Fibroblast of peridontal ligament (primary cell): ENCODE measurements at regions not wholly inside any gene's neighbourhood (a gene's known extent, or its start where the extent isn't known, plus 50 kb on each side); places are given as distances from the start of the nearest gene placed in this dataset.
"Not testable (repeated sequence)": the region's sequence is repeated elsewhere in the genome, so short reads cannot be mapped to it uniquely, and the experiment has no call there.

Experiments used
- DNase-seq: peaks from one replicate; pipeline ENCODE4 v3.0.0-alpha.2; 2010; ENCODE audit errors: extremely low read depth

DNA sequence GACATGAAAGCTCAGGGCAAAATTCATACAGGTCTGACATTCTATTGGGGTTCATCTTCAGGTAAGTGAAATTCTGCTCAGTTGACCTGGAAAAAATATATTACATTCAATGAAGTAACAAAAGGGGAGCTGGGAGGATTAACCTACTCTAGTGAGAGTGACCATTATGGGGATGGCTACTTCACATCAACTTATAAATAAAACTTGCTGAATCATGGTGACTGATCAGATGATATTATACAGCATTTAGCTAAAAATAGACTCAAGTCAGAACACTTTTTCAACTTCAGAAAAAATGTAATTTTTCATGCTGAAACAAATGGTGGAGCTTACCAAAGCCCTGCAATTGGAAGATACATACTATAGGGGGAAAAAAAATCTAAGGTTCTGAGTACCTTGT, 800.2 kb downstream of the FSCB start:
- peak; percentile 73 for DNase-seq

DNA sequence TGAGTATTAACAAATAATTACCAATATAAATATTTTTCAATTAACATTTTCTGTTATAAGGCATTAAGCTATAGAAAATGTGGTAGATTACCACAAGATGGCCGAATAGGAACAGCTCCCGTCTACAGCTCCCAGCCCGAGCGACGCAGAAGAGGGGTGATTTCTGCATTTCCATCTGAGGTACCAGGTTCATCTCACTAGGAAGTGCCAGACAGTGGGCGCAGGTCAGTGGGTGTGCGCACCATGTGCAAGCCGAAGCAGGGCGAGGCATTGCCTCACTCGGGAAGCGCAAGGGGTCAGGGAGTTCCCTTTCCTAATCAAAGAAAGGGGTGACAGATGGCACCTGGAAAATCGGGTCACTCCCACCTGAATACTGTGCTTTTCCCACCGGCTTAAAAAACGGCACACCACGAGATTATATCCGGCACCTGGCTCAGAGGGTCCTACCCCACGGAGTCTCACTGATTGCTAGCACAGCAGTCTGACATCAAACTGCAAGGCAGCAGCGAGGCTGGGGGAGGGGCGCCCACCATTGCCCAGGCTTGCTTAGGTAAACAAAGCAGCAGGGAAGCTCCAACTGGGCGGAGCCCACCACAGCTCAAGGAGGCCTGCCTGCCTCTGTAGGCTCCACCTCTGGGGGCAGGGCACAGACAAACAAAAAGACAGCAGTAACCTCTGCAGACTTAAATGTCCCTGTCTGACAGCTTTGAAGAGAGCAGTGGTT, 808.4 kb downstream of the FSCB start:
- DNase-seq: not testable (repeated sequence)

DNA sequence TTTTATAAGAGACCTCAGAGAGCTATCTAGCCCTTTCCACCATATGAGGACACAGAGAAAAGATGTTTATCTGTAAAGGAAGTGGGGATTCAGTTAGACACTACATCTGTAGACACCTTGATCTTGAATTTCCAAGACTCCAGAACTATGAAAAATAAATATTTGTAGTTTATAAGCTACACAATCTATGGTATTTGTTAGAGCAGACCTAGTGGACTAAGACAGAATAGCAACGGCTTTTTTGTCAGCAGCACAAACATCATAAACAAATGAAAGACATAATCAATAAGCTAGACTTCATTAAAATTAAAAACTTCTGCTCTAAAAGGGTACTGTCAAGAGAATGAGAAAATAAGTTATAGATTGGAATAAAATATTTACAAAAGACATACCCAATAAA, 810.1 kb downstream of the FSCB start:
- DNase-seq: no peak

DNA sequence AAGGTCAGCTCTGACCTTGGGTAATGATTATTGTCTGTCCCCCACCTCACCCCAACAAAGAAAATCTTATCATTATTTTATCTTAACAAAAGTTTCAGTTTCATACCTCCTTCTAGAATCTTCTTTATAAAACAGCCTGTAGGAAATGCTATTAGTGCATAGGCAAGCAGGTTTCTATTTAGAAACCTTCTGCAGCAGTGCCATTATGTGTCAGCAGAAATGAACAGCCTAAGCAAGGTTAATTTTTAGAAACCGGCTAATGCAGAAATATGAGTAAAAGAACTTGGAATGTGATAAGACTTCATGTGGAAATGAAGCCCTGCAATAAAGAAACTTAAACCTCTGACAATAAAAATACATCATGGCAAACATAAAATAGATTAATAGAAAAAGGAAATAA, 814.4 kb downstream of the FSCB start:
- DNase-seq: peak; percentile 0

DNA sequence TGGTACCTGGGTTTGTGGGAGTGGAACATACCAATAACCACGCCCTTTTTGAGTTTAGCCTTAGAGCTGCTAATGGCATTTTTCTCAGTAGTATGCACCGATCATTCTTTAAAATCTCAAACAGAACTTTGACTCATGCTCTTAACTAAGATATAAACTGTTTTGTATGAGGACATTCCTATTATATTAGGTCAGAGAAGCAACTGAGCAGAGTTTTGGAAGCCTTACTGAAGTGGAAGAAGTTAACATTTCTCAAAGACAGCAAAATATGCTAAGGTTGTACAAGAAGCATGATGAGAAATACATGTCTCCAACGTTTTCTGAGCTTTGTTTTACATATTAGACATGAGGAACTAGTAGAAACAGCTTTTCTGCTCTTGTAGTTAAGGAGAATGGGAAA, 819.2 kb downstream of the FSCB start:
- DNase-seq: peak; percentile 77

DNA sequence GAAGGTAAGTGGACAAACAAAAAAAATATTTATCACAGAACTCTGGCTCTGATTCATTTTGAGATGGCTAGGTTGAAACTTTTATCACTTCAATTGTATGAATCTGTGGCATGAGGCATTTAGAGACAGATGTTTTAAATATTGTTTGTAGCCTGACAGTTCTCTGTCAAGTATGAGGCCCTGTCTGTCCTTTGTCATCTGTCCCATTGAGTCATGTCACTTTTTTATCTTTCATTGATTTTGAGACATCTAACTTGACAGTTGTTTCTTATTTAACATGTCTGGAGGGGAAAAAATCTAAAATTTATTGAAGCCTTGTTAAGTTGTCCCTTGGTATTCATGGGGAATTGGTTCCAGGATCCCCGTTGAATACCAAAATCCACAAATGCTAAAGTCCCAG, 829.5 kb downstream of the FSCB start:
- DNase-seq: no peak

DNA sequence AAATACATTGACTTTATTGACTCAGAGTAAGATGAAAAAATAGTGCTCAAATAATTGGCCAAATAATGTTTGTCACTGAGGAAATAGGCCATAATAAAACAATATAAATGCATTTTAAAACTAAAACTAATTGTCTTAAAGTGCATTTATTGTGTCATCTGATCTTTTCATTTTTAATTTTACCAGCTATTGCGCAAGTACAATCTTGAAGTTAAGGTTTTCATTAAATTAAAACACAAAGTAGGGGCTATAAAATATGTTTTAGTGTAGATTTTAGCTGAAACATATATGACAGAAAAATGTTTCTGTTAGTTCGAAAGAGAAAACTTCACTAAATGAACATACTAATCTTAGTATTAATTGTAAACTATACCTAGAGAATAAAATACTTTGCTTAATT, 832.8 kb downstream of the FSCB start:
- no peak for DNase-seq

DNA sequence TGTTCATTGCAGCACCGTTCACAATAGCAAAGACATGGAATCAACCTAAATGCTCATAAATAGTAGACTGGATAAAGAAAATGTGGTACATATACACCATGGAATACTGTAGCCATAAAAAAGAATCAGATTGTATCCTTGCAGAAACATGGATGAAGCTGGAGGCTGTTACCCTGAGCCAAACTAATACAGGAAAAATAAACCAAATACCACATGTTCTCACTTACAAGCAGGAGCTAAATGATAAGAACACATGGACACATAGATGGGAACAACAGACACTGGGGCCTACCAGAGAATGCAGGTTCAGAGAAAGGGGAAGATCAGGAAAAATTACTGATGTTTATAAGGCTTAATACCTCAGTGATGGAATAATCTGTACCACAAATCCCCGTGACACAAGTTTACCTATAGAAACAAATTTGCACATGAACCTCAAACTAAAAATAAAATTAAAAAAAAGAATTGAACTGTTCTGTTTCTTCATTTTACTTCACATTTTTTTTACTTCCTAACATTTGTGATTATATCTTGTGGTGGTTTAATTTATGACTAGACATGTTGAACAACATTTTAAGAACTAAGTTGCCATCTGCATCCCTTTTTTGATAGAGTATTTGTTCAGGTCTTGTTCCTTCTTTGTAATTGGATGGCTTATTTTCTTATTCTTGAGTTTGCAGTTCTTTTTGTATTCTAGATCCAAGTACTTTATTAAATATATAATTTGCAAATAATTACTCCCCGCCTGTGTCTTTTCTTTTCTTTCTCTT, 835.2 kb downstream of the FSCB start:
- no peak for DNase-seq

DNA sequence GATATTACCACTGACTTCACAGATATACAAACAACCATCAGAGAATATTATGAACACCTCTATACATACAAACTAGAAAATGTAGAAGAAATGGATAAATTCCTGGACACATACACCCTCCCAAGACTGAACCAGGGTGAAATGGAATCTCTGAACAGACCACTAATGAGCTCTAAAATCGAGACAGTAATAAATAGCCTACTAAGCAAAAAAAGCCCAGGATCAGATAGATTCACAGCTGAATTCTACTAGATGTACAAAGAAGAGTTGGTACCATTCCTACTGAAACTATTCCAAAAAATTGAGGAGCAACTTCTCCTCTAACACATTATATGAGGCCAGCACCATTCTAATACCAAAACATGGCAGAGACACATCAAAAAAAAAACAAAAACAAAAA, 837.7 kb downstream of the FSCB start:
- no peak for DNase-seq

DNA sequence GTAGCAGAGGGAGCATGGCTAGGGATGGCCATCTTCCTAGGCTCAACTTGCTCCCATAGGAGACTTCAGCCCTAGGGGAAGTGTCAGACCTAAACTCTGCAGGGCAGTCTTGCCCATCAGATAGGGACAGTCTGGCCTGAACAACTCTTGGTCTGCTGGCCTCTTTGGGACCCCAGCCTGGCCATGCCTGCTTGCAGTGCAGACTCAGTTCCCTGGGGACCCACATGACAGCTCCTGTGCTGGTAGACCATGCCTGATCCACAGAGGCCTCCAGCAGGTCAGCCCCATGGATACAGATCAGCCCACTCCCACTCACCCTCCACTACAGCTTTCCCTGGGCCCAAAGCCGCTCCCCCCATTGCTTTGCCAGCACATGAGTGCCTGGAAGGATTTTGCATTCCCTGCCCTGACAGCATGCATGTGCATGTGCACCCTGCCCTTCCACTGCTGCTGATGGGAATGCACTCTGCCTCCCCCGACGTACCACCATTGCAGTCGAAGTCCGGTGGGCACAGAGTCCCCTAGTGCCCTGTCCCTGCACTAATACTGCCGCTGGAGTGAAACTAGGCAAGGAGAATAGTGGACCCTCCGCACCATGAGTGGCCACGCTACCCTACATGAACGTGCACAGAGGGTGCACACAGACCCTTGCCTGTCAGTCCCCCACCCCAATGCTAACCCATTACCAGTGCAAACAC, 841.4 kb downstream of the FSCB start:
- no peak for DNase-seq

DNA sequence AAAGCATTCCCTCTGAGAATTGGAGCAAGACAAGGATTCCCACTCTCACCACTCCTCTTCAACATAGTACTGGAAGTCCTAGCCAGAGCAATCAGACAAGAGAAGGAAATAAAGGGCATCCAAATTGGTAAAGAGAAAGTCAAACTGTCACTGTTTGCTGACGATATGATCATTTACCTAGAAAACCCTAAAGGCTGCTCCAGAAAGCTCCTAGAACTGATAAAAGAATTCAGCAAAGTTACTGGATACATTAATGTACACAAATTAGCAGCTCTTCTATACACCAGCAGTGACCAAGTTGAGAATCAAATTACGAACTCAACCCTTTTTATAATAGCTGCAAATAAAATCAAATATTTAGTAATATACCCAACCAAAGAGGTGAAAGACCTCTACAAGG, 851.9 kb downstream of the FSCB start:
- DNase-seq: not testable (repeated sequence)

DNA sequence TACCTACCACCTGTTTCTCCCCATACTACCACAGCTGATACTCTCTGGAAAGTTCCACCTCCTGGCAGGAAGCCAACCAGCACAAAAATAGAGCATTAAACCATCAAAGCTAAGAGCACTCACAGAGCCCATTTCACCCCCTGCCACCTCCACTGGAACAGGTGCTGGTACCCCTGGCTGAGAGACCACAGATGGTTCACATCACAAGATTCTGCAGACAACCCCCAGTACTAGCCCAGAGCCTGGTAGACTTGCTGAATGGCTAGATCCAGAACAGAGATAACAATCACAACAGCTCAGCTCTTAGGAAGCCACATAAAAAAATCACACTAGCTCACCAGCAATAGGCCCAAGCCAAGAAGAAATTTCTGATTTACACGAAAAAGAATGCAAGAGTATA, 855.2 kb downstream of the FSCB start:
- DNase-seq: no peak

DNA sequence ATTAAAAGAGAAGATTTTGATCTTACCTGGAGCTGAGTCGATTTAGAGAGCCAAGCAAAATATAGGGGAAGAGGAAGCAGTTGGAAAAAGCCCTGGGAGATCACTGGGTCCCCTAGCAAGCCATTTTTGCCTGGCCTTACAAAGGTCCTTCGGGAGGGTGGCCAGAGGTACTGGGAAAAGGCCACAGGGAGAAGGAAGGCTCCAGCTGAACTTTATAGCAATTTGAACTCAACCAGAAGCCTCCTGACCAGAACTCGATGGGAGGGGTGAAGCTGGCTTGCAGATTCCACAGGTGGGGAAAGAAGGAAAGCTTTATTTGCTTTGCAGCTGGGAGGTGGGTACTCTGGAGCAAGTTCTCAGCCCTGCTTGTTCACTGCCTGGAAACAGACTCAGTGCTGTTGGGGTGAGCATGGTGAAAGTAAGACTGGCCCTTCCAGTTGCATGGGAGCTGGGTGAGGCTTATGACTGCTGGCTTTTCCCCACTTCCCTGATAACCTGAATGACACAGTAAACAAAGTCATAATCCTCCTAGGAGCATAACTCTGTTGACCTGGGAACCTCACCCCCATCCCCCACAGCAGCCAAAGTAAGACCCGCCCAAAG, 855.8 kb downstream of the FSCB start:
- DNase-seq: no peak

DNA sequence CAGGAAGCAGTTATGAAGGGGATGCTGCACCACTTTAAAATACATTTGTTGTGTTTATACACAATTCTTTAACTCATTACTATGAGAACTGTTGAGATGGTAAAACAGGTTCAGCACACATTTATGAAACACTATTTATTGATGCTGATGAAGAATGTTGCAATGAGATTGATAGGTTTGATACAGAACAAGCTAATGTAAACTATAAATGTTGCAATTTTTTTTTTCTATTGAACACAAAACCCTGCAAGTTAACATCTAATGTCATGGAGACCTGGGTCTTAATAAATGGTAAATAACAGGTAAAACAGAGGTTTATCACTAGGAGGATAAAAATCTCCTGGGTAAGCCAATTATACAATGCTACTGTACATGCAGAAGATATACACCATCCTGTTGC, 857.6 kb downstream of the FSCB start:
- DNase-seq: no peak

DNA sequence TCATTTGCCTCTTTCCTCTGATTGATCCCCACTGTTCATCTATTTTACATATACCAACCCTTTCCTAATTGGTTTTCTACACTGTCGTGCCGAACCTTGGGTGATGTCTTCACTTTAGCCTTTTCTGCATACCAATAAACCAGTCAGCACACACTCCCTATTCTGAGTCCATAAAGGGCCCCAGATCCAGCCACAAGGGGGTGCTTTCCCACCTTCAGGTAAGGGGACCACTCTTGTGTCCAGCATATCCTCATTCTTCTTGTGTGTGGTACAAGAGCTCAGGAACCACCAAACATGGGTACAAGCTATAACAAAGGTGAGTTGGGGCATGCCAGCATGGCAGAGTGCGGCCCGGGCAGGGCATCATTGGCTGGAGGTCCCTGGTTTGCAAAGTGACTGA, 859.8 kb downstream of the FSCB start:
- DNase-seq: no peak

DNA sequence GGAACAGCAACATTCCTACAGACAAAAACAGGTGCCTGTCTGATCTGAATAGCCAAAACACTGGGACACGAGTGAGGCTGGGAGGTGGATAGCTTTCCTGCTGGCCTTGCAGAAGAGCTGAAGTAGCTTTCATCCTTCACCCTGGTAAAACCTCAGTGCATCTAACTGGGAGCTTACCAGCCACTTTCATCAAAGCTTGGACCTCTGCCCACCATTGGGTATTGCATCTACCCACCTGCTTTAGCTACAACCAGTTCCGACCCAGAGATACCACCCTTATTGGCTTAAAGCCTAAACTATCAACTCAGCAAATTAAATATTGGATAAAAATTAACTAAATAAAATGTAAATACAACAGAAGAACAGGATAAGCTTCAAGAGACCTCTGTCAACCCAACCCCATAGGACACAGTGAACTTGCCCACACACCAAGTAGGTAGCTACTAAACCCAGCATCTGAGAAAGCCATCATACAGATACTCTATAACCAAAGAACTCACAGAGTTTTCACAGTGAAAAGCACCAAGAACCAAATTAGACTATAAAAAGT, 866.3 kb downstream of the FSCB start:
- no peak for DNase-seq

DNA sequence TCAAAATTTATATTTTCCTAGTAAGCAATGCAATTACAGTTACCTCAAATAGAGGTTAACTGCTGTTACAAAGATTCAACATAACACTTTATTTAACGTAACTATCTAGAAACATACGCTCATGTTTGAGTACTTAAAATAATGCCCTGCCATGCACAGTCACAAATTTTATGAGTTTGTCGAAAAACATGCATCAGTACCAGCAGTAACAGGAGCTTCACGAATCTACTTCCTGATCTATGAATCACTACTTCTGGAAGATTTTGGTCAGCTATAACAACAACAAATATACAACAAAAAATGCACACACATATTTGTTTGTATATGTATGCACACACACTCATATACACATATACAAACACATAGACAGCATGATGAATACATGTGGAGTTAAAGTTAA, 881.8 kb downstream of the FSCB start:
- DNase-seq: no peak

DNA sequence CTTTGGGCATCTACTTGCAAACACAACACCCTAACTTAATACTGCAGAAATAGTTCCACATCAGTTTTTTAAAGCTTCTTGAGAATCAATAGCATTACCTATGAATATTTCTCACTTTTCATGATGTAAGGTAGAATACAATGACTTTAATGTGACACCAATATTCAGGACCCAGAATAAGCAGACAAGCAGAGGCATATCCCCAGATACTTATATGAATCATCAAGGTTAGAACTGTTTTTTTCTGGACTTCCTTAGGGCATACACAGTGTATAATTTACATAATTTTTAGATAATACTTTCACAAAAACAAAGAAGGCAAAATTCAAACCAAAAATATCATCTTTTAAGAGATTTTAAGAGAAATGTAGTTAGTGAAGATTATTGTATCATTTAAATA, 885.8 kb downstream of the FSCB start:
- no peak for DNase-seq

DNA sequence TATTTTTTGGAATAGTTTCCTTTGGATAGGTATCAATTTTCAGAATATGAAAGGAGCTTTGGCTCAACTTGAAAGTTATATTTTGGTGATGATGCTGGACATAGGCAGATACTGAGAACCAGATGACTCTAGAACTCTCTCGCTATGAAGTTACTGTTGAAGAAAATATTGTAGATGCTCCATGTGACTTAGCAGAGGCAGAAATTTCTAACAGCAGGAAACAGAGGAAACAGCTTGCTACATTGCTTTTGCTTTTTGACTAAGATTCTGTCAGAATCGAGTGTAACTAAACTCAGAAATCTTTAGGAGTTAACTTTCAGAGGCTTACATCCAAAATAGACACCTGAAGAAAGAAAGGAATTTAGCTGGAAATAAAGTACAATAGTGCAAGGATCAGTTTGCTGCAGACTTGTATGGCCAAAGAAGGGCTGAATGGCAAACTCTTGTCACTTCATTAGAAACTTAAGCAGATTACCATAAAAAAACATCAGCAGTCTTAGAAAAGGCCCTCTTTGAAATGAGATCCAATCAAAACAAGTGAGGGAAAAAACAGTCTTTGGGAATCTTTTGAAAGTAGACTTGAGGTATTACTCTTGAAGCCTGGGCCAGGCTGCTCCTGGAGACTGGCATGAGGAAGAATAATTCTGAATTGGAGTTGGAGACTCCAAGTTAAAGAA, 911.8 kb downstream of the FSCB start:
- DNase-seq: no peak

DNA sequence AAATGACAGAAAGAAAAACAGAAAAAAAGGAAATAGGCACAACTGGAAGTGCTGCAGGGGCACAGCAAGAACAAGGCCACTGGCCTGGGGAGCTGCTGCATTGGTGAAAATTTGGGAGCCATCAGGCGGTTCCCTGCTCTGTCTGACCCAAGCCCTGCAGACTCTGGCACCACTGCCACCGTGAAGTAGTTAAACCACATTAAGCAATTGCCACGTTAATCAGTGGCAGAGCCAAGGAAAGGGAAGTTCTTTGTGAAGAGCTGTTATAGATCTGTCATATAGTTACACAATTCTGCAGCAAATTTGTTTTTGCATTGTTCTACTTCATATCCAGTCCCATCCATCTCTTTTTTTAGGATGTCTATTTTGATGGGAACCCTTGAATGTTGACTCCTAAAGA, 915.3 kb downstream of the FSCB start:
- DNase-seq: no peak

DNA sequence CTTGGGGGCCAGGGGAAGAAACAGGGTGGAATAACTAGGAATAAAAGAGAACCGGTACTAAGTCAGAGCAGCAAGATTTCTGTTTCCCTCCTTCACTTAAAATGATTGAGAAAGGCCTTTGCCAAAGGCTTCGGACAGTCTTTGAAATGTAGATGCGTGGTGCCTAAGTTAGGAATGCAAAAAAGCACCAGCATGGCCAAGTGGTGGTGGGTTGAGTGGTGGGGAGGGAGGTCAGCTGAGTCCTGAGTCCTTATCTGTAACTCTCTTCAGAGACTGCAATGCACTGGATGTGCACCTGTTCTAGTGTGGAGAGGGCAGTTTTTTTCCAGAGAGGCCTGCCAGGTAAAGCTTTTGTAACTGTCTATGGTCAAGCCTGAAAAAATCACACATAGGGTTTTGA, 919.9 kb downstream of the FSCB start:
- DNase-seq: no peak

DNA sequence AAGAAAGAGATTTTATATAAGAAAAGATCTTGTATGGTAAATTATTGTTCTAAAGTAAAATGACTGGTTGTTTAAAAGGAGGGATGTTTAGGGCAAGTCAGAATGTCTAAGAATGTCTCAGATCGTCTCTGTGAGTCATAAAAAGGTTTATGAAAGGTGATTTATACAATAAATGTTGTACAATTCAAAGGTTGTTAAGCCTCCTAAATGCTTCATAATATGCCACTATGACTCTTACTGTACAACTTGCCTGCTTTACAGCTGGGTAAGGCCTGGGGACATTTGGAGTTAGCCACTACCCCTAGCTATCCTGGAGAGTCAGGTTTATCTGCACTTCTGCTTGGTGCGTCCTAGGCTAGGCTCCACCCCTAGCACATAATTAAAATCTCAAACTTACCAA, 927.4 kb downstream of the FSCB start:
- DNase-seq: no peak
